NCI-H1417 treated with DMSO at 0.1 percent for 48 hours (cell line): ENCODE measurements at regions not wholly inside any gene's neighbourhood (a gene's known extent, or its start where the extent isn't known, plus 50 kb on each side); places are given as distances from the start of the nearest gene placed in this dataset.

ENCODE experiments used
- DNase-seq: peaks from one replicate; lab custom pipeline; 2025; lab: John Stamatoyannopoulos, UW

- no peak for DNase-seq
Observed at GRCh38 chr22:34904486-34904885, 161.5 kb upstream of the ISX start.

DNA sequence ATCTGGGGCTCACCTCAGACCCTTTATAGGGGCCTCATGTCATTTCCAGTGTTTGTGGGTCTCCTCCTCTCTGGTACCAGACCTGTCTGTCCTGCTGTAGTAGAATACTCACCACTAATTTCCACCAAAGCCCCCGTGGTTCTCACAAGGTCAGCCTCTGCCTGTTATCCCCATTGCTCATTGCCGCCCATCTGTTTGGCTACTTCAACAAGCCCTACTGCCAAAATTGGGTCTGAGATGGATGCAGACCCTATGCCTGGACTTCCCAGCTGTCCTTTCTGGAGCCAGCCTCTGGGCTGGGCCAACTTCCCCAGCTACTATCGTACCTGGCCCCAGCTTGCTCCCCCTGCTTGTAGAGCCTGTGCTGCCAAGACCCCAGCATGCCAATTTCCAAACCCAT, 152.1 kb upstream of the ISX start:
- no peak for DNase-seq

GRCh38 chr22:34914846-34915245, 151.1 kb upstream of the ISX start:
- no peak for DNase-seq

DNA sequence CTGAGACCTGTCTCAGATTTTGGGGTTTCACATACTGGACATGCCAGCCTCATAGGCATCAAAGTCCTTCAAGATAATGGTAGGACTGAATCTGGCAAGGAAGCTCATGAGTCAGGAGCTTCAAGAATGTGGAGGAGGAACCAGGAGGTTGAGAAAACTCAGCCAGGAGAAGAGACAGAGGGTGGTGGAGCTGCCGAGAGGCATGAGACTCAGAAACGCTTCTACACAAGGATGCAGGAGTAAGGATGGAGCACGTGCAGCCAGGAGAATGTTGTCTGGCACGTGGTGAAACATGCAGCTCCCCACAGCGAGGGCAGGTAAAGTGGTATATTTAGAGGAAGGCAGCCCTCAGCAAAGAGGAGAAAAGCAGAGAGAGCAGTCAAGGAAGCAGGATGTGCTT, 148.7 kb upstream of the ISX start:
- no peak for DNase-seq

DNA sequence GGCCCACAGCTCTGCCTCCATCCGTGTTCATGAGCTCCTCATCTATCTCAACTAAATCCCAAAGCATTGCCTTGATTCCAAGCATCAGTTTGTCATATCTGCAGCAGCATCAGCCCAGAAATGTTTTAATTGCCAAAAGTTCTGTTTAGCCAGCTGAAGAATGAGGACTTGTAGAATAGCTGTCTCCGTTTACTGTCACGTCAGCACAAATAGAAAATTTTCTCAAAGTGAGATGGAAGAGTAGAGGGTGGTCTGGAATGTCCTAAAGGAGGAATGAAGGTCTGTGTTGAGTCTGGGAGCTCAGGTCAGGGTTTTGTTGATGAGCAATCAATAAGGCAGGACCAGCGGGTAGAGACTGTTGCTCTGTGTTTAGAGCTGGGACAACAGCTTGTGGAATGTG, 134.9 kb upstream of the ISX start:
- no peak for DNase-seq

DNA sequence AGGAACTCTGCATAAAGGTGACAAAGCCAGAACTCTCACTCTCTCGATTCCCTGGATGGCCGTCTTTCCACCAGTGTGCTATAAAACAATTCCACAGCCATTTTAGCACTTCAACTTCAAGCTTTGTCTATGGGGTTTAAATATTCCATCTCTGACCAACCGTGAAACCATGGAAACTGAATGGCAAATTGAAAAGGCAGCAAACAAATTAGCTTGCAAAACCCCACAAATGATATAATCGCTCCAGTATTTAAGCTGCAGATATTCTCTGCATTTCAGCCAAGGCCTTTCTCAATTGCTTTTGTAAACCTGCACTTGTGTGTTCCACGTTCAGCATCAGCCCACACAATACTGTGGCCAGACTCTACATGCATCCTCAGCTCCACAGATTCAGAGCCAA, 131.7 kb upstream of the ISX start:
- DNase-seq = no peak

GRCh38 chr22:34943830-34944229, 122.1 kb upstream of the ISX start:
- DNase-seq = no peak

- no peak for DNase-seq
Observed at GRCh38 chr22:34946339-34946985, 119.5 kb upstream of the ISX start.

GRCh38 chr22:34950489-34950888, 115.5 kb upstream of the ISX start:
- DNase-seq = no peak

DNA sequence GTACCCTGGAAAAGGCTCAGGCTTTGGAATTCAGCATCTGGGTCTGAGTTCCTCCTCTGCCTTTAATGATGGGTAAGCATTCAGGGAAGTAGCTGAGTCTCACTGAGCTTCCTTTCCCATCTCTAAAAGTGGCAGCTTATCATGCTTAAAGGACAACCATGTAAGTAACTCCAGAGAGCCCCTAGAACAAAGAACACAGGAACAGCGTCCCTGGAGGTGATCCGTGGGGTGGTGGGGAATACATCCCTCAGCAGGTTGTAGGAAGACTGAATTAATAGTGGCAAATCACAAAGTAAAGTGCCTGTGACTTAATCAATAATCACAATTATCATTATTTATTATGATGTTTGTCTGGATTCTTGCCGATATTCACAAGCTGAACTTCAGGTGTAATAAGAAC, 114.7 kb upstream of the ISX start:
- no peak for DNase-seq

DNA sequence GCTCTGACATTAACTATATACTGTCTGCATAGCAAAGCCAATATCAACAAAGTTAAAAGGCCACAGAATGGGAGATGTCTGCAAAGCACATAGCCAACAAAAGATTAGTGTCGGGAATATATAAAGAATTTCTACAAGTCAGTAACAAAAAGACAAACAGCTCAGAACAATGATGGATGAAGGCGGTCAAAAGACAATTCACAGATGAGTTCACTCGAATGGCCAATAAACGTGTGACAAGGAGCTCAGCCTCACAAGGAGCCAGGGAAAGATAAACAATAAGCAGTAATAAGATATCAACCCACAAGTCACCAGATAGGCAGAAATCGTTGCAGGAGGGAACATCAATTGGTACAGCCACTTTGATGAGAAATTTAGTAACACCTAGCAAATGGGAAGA, 106.0 kb upstream of the ISX start:
- no peak for DNase-seq

DNA sequence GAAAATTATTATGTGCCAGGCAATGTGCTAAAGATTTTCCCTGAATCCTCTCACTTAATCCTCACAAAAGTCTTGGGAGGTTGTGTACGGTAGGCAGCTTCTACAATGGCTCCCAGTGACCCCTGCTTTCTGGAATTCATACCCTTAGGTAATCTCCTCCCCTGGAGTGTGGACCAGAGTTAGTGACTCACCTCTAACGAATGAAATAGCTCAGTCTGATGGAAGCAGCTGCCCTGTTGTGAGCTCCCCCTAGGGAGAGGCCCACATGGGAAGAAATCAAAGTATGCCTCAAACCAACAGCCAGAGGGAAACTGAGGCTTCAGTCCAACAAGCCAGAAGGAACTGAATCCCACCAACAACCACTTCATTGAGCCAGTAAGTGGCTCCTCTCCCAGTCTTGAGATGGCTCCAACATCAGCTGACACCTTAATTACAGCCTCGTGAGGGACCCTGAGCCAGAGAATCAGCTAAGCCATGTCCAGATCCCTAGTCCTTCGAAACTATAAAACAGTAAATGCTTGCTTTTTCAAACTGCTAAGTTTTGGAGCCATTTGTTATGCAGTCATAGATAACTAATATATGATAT, 98.9 kb upstream of the ISX start:
- DNase-seq = no peak

GRCh38 chr22:34969001-34969790, 96.8 kb upstream of the ISX start:
- DNase-seq = no peak

DNA sequence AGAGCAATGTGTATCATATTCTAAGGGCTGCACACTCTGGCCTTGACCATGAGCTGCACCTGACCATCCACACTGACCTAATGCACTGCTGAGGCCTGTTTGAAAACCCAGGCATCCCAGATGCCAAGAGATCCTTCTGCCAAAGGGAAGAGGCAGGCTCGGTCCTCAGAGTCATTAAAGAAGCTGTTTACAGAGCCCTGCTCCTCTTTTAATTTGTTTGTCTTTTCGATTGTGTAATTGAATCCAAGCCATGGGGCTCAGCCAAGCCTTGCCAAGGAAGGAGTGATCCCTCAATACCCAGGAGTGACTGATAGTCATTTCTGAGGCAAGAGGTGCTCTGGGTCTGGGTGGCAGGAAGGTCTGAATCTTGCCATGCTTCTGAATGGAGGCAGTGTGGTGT, 94.5 kb upstream of the ISX start:
- no peak for DNase-seq

- DNase-seq = no peak
Observed at GRCh38 chr22:34972191-34972897, 93.6 kb upstream of the ISX start.

GRCh38 chr22:34973016-34973415, 92.9 kb upstream of the ISX start:
- no peak for DNase-seq

- DNase-seq = no peak
Observed at GRCh38 chr22:34973926-34974325, 92.0 kb upstream of the ISX start.

GRCh38 chr22:34975721-34976120, 90.2 kb upstream of the ISX start:
- no peak for DNase-seq

DNA sequence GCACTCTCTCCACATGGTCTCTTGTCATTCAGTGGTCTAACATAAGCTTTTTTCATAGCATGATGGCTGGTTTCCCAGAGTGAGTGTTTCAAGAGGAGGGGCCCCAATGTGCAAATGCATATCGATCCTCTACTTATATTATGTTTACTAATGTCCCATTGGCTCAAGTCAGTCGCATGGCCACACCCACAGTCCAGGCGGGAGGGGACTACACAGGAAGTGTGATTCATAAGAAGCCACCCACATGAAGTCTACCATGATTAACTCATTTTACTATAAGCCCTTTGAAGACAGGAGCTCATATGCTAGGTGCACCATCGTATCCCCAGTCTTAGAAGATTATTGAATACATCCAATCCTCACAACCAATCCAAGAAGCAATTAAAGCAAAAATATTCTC, 89.5 kb upstream of the ISX start:
- DNase-seq = no peak

DNA sequence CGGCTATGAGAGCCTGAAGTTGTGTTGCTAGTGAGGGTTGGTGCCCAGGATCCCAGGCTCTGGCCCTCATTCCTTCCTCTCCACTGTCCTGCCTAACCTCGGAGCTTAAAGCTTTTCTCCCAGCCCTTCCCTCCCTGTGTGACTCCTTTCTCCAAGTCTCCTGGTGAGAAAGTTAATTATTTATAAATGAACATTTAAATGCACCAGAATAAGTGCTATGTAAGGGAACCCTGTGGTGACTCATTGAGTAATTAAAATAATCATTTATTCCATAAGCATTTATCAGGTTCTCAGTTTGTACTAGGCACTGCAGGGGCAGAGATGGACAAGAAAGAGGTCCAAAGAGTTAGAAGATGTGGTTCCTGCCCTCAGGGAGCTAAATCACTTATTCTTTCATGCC, 89.1 kb upstream of the ISX start:
- no peak for DNase-seq

GRCh38 chr22:34986523-34986922, 79.4 kb upstream of the ISX start:
- DNase-seq = no peak

- DNase-seq = no peak
Observed at GRCh38 chr22:34992672-34993071, 73.3 kb upstream of the ISX start.

DNA sequence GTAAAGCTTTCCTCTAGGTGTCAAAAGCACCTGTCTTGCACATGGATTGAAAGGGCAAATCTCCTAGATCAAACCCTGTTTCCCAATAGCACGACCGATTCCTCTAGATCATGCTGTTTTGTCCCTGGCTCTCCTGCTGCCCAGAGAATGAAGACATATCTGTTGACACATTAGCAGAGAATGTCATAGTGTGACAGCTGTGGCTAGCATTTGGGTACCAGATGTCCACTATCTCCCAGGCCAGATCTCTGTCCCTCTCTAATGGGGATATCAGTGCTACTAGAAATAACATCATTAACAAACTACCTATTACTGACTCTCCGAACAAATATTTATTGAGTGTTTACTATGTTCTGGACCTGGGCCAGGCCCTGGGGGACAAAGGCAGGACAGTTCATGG, 72.4 kb upstream of the ISX start:
- no peak for DNase-seq
